H1 (cell line): ENCODE measurements at regions not wholly inside any gene's neighbourhood (a gene's known extent, or its start where the extent isn't known, plus 50 kb on each side); places are given as distances from the start of the nearest gene placed in this dataset.
"Not testable (repeated sequence)": the region's sequence is repeated elsewhere in the genome, so short reads cannot be mapped to it uniquely, and the experiment has no call there.

Experiments
- CTCF ChIA-PET: fragments of 300-600 bp; sonication (Branson Sonifier 250); formaldehyde crosslinking; loops from one replicate; lab custom pipeline; 2021; ENCODE audit not compliant: partially characterized antibody; lab: Charles Lee
- POLR2A ChIA-PET: fragments of 300-600 bp; sonication (Branson Sonifier 250); formaldehyde crosslinking; loops from one replicate; lab custom pipeline; 2021; ENCODE audit warnings: inconsistent platforms; ENCODE audit not compliant: partially characterized antibody; lab: Charles Lee
- DNase-seq, 2 experiments: peaks; one replicate each; pipeline versions ENCODE4 v3.0.0 to v3.0.0-alpha.2; 2010 to 2022; ENCODE audit warnings: low spot score in 2 of 2, low read depth in 1 of 2, mixed read lengths in 1 of 2
- FAIRE-seq: peaks from 2 replicates; lab custom pipeline; 2011; peaks lifted over from hg19 to GRCh38; lab: Jason Lieb, UNC
- H2AFZ ChIP-seq: 2 replicates; pipeline ENCODE4 v1.8.1; 2012; ENCODE audit warnings: low read length, inconsistent platforms
- H2AK5ac ChIP-seq: 2 replicates; pipeline ENCODE4 v1.6.1; 2013; ENCODE audit warnings: low read depth, low read length
- H2BK120ac ChIP-seq: replicated peaks from 2 replicates; pipeline ENCODE3; 2013; ENCODE audit warnings: low read depth, low read length, inconsistent platforms
- H2BK12ac ChIP-seq: 2 replicates; pipeline ENCODE4 v1.6.1; 2013; ENCODE audit warnings: low read depth, low read length
- H2BK15ac ChIP-seq: 2 replicates; pipeline ENCODE4 v1.6.1; 2013; ENCODE audit warnings: low read length
- H2BK20ac ChIP-seq: 2 replicates; pipeline ENCODE4 v1.6.1; 2013; ENCODE audit warnings: low read length
- H2BK5ac ChIP-seq: 2 replicates; pipeline ENCODE4 v1.6.1; 2013; ENCODE audit warnings: low read depth, low read length
- H3K14ac ChIP-seq: 2 replicates; pipeline ENCODE4 v1.6.1; 2013; ENCODE audit warnings: inconsistent platforms; ENCODE audit not compliant: insufficient read length
- H3K18ac ChIP-seq: 2 replicates; pipeline ENCODE4 v1.6.1; 2013; ENCODE audit warnings: low read length; ENCODE audit errors: extremely low read depth
- H3K23ac ChIP-seq: 2 replicates; pipeline ENCODE4 v1.6.1; 2013; ENCODE audit warnings: inconsistent platforms; ENCODE audit not compliant: insufficient read length
- H3K23me2 ChIP-seq: 2 replicates; pipeline ENCODE4 v1.6.1; 2013; ENCODE audit warnings: low read depth, low read length
- H3K27ac ChIP-seq: 2 replicates; pipeline ENCODE4 v1.6.1; 2011; ENCODE audit warnings: low read depth, low read length, inconsistent platforms
- H3K27me3 ChIP-seq, 4 experiments: replicated peaks in 1 of 4; 1 replicate in 1 of 4; 2 replicates in 3 of 4; pipeline versions ENCODE4 v1.6.1 to v1.8.1; 2011 to 2013; ENCODE audit warnings: low read length in 3 of 4, mild to moderate bottlenecking in 3 of 4, inconsistent platforms in 2 of 4, mixed read lengths in 2 of 4, moderate library complexity in 1 of 4; ENCODE audit not compliant: control insufficient read depth in 3 of 4, insufficient read depth in 3 of 4; ENCODE audit errors: extremely low read depth in 1 of 4
- H3K36me3 ChIP-seq, 4 experiments: 2 replicates each; pipeline versions ENCODE4 v1.6.1 to v1.8.1; 2011 to 2013; ENCODE audit warnings: mild to moderate bottlenecking in 4 of 4, low read length in 3 of 4, moderate library complexity in 2 of 4, control low read depth in 1 of 4, inconsistent platforms in 1 of 4; ENCODE audit not compliant: insufficient read depth in 4 of 4, control insufficient read depth in 2 of 4
- H3K4ac ChIP-seq: replicated peaks from 2 replicates; pipeline ENCODE3; 2013; ENCODE audit warnings: low read length, low read depth, mixed read lengths, inconsistent platforms; ENCODE audit not compliant: insufficient read length
- H3K4me1 ChIP-seq, 4 experiments: replicated peaks in 1 of 4; 1 replicate in 1 of 4; 2 replicates in 3 of 4; pipeline versions ENCODE4 v1.6.1 to v1.8.1; 2011 to 2013; ENCODE audit warnings: low read length in 3 of 4, inconsistent platforms in 2 of 4, mixed read lengths in 1 of 4; ENCODE audit not compliant: insufficient read depth in 4 of 4, control insufficient read depth in 3 of 4
- H3K4me2 ChIP-seq, 2 experiments: 2 replicates each; pipeline versions ENCODE4 v1.6.1 to v1.8.1; 2011 to 2013; ENCODE audit warnings: low read depth in 2 of 2, low read length in 2 of 2, control low read depth in 1 of 2, inconsistent platforms in 1 of 2, mild to moderate bottlenecking in 1 of 2; ENCODE audit not compliant: insufficient read depth in 1 of 2
- H3K4me3 ChIP-seq, 4 experiments: fragments of 200-600, 300-600 bp in 1 of 4; sonication (generic), shearing (Covaris generic), sonication (Bioruptor Twin) in 1 of 4; 2 replicates each; pipeline versions ENCODE4 v1.5.1 to v1.8.1; 2011 to 2016; ENCODE audit warnings: low read length in 4 of 4, low read depth in 3 of 4, control low read depth in 2 of 4, inconsistent platforms in 2 of 4, mild to moderate bottlenecking in 2 of 4, mixed read lengths in 1 of 4, moderate library complexity in 1 of 4; ENCODE audit not compliant: insufficient read depth in 2 of 4; ENCODE audit errors: extremely low read depth in 1 of 4
- H3K56ac ChIP-seq: replicated peaks from 2 replicates; pipeline ENCODE3; 2013; ENCODE audit warnings: low read depth, mild to moderate bottlenecking, mixed read lengths, low read length, inconsistent platforms; ENCODE audit not compliant: insufficient read length
- H3K79me1 ChIP-seq: 2 replicates; pipeline ENCODE4 v1.6.1; 2013; ENCODE audit warnings: low read depth, low read length, control low read depth
- H3K79me2 ChIP-seq, 2 experiments: 2 replicates each; pipeline versions ENCODE4 v1.6.1 to v1.8.1; 2012 to 2013; ENCODE audit warnings: low read length in 2 of 2, mild to moderate bottlenecking in 2 of 2, inconsistent platforms in 1 of 2; ENCODE audit not compliant: insufficient read depth in 2 of 2, control insufficient read depth in 1 of 2
- H3K9ac ChIP-seq, 4 experiments: replicated peaks in 1 of 4; 1 replicate in 1 of 4; 2 replicates in 3 of 4; pipeline versions ENCODE4 v1.6.1 to v1.8.1; 2011 to 2013; ENCODE audit warnings: low read depth in 3 of 4, low read length in 3 of 4, control low read depth in 2 of 4, mild to moderate bottlenecking in 2 of 4, moderate library complexity in 2 of 4, inconsistent platforms in 1 of 4; ENCODE audit errors: extremely low read depth in 1 of 4
- H3K9me3 ChIP-seq, 2 experiments: 2 replicates each; pipeline versions ENCODE4 v1.6.1 to v1.8.1; 2012 to 2013; ENCODE audit warnings: mild to moderate bottlenecking in 2 of 2, moderate library complexity in 2 of 2, control low read depth in 1 of 2, inconsistent platforms in 1 of 2, low read depth in 1 of 2, low read length in 1 of 2, mixed read lengths in 1 of 2; ENCODE audit not compliant: insufficient read depth in 2 of 2
- H4K20me1 ChIP-seq, 2 experiments: replicated peaks in 1 of 2; 2 replicates each; pipeline versions ENCODE3 to v1.8.1; 2011 to 2013; ENCODE audit warnings: inconsistent platforms in 2 of 2, low read length in 2 of 2, mild to moderate bottlenecking in 1 of 2; ENCODE audit not compliant: insufficient read depth in 2 of 2, control insufficient read depth in 1 of 2
- H4K5ac ChIP-seq: 2 replicates; pipeline ENCODE4 v1.6.1; 2013; ENCODE audit warnings: low read length, low read depth, mixed read lengths, inconsistent platforms; ENCODE audit not compliant: insufficient read length
- H4K8ac ChIP-seq: 2 replicates; pipeline ENCODE4 v1.8.0; 2013; ENCODE audit warnings: mild to moderate bottlenecking, moderate library complexity, low read length, inconsistent platforms; ENCODE audit not compliant: insufficient read depth; ENCODE audit errors: extremely low read depth
- H4K91ac ChIP-seq: replicated peaks from 2 replicates; pipeline ENCODE3; 2013; ENCODE audit warnings: low read length, mixed read lengths, inconsistent platforms; ENCODE audit not compliant: insufficient read length
- JUND ChIP-seq: IDR thresholded peaks from 2 replicates; pipeline ENCODE4 v1.6.1; 2011; ENCODE audit warnings: mild to moderate bottlenecking, improper control_type of control experiment, low read length
- WGBS, 2 experiments: shearing (Covaris generic) in 1 of 2; methylation state at CpG; one replicate each; pipeline versions ENCODE4 v1.1.6 to v1.1.7; 2013 to 2015; ENCODE audit warnings: low lambda C conversion rate in 2 of 2, mixed read lengths in 2 of 2, inconsistent platforms in 1 of 2, low coverage in 1 of 2, missing lambda C conversion rate in 1 of 2; ENCODE audit not compliant: insufficient replicate concordance in 2 of 2, insufficient coverage in 1 of 2, insufficient read length in 1 of 2; ENCODE audit errors: extremely low coverage in 1 of 2, missing lambda C conversion rate in 1 of 2; 5-methylcytosine and 5-hydroxymethylcytosine counted together

DNA sequence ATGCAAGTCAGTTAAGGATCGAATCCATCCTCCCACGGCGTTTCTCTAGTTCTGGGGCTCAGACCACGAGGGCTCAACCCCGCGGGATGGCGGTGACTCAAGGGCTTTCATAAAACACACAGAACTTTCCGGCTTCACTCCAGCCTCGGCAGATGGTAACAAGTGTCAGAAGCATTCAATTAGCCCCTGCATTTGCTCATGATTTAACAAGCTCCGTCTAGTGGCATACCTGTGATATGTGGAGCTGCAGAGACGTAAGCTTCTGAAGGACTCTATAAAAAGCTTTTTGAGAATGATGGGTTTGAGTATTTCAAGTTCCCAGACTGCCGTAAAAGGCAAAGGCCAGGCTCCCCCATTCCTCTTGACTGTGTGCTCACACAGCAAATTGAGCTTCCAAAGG is 91.3 kb upstream of the SEC14L1 start:
- TF ChIP-seq JUND, result no peak
- no peak overlapping the region for H4K5ac ChIP-seq
- no peaks in the 10 kb centered on the region for H3K27me3 ChIP-seq
- no peak overlapping the region for H4K91ac ChIP-seq
- H3K9ac ChIP-seq, result no peak overlapping the region
- H4K8ac ChIP-seq, result no peak overlapping the region
- CTCF ChIA-PET, result interaction anchor here (1.1 to 1.5 kb wide), 2 partner anchors 12 to 13 kb away, joined by 3 read pairs; no protein-coding TSS in a partner anchor
- no peak overlapping the region for H3K23ac ChIP-seq
- H3K79me1 ChIP-seq, result no peaks in the 10 kb centered on the region
- no peak overlapping the region for H3K4me2 ChIP-seq
- no peak overlapping the region for H2BK12ac ChIP-seq
- H3K27ac ChIP-seq, result no peak overlapping the region
- no peak overlapping the region for H3K4ac ChIP-seq
- H3K4me3 ChIP-seq, result no peak overlapping the region
- FAIRE-seq (no peak), DNase-seq (no peak)
- H2BK20ac ChIP-seq, result no peak overlapping the region
- H2AK5ac ChIP-seq, result no peak overlapping the region
- no peak overlapping the region for H2BK120ac ChIP-seq
- H3K14ac ChIP-seq, result no peak overlapping the region
- POLR2A ChIA-PET, result no interaction called here
- H3K9me3 ChIP-seq, result peaks cover 3 to 6% of the 10 kb centered on the region in 2 experiments; a peak in 2 of 4 replicates
- no peaks in the 10 kb centered on the region for H3K79me2 ChIP-seq
- H2AFZ ChIP-seq, result no peak overlapping the region
- H2BK15ac ChIP-seq, result no peak overlapping the region
- H2BK5ac ChIP-seq, result no peak overlapping the region
- no peak overlapping the region for H3K18ac ChIP-seq
- no peaks in the 10 kb centered on the region for H3K4me1 ChIP-seq
- H3K23me2 ChIP-seq, result no peaks in the 10 kb centered on the region
- WGBS, 2 experiments, result 94% methylated on average over 12 of the region's 12 CpGs; no CpG with 5 or more reads in 1 of the 2 experiments
- H4K20me1 ChIP-seq, result no peaks in the 10 kb centered on the region
- no peak overlapping the region for H3K56ac ChIP-seq
- no peaks in the 10 kb centered on the region for H3K36me3 ChIP-seq

DNA sequence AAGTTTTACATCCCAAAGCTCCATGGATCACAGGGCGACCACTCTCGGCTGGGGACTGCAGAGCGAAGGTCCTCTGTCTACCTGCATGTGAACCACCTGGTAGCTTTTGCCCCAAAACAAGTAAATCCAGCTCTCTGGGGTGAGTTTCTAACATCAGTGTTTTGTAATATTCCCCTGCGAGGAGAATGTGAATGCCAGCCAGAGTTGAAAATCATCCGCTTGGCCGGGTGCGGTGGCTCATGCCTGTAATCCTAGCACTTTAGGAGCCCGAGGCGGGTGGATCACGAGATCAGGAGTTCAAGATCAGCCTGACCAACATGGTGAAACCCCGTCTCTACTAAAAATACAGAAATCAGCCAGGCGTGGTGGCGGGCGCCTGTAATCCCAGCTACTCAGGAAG is 89.9 kb upstream of the SEC14L1 start:
- not testable (repeated sequence) for H4K5ac ChIP-seq, H2BK5ac ChIP-seq, FAIRE-seq, H2AK5ac ChIP-seq, H3K9me3 ChIP-seq, H3K4me1 ChIP-seq, H3K36me3 ChIP-seq, H2BK15ac ChIP-seq, H2BK12ac ChIP-seq, H3K56ac ChIP-seq, H3K23me2 ChIP-seq, H3K14ac ChIP-seq, H3K4ac ChIP-seq, H4K8ac ChIP-seq, H2BK120ac ChIP-seq, H2BK20ac ChIP-seq, H4K20me1 ChIP-seq, H3K27me3 ChIP-seq, DNase-seq, H3K79me2 ChIP-seq, H3K18ac ChIP-seq, H3K4me2 ChIP-seq, H3K79me1 ChIP-seq, H3K9ac ChIP-seq, H3K27ac ChIP-seq, H4K91ac ChIP-seq, H3K4me3 ChIP-seq, H3K23ac ChIP-seq
- CTCF ChIA-PET, result interaction anchor here (1.0 to 1.3 kb wide), 3 partner anchors 12 to 48 kb away, joined by 3 to 4 read pairs (median 3); no protein-coding TSS in a partner anchor
- POLR2A ChIA-PET, result interaction anchor here (0.5 to 1.4 kb wide), 3 partner anchors 33 to 314 kb away, joined by 3 read pairs; partner anchors contain the start of gene SRSF2
- H2AFZ ChIP-seq, result 0 out of 2 replicates have a peak overlapping the region, but pooled peaks have one; percentile 49
- WGBS, 2 experiments, result 88% methylated on average over 11 of the region's 14 CpGs; no CpG with 5 or more reads in 1 of the 2 experiments
